ENCODE measurements at regions not wholly inside any gene's neighbourhood (a gene's known extent, or its start where the extent isn't known, plus 50 kb on each side); places are given as distances from the start of the nearest gene placed in this dataset.

GRCh38 chr6:25180630-25181349 is 98.4 kb upstream of the CARMIL1 start:
- Mint-ChIP-seq H3K4me1 (no peaks in the 10 kb centered on the region), H3K9me3 (no peaks in the 10 kb centered on the region), H3K27me3 (ENCODE audit: low read depth) (no peaks in the 10 kb centered on the region), H3K36me3 (no peaks in the 10 kb centered on the region), H3K4me3 (no peak overlapping the region), H3K27ac (no peak overlapping the region)
- CTCF ChIA-PET = interaction anchor here (0.7 kb wide), 1 partner anchor 18 kb away, joined by 4 read pairs; no protein-coding TSS in a partner anchor
- POLR2A ChIA-PET = no interaction called here
- ATAC-seq = no peak
- no peak for DNase-seq (ENCODE audit: low spot score)
- TF ChIP-seq HMGXB4 (CRISPR knock-in tag; IDR thresholded peaks at IDR 0.05) (no peak), SMAD3 (CRISPR knock-in tag; IDR thresholded peaks at IDR 0.05; ENCODE audit: borderline replicate concordance) (no peak)

DNA sequence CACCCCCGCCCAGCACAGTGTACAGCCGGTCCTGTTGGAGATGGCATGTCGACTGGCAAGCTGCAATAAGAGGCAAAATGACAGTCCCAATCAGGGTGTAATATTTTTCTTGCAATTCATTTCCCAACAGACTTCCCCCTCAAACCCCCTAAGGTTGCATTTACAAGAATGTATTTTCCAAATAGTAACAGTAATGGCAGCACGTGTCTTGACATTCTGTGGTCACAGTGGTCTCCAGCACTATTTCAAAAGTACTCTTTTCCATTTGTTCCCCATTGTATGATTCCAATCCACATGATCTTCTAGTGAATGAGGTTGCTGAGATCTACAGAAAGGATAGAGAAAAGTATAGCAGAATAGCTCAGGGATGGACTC is 97.8 kb upstream of the CARMIL1 start:
- no peak overlapping the region for H3K27ac Mint-ChIP-seq
- no peaks in the 10 kb centered on the region for H3K36me3 Mint-ChIP-seq
- ChIA-PET CTCF (no interaction called here), POLR2A (interaction anchor here (0.7 kb wide), 1 partner anchor 152 kb away, joined by 3 read pairs; no protein-coding TSS in a partner anchor)
- no peak for TF ChIP-seq MLX (CRISPR knock-in tag; IDR thresholded peaks at IDR 0.05)
- no peak for TF ChIP-seq NR2C2 (CRISPR knock-in tag; IDR thresholded peaks at IDR 0.05)
- TF ChIP-seq ZNF121 (CRISPR knock-in tag; IDR thresholded peaks at IDR 0.05) = no peak
- no peak for TF ChIP-seq E2F4 (CRISPR knock-in tag; IDR thresholded peaks at IDR 0.05; ENCODE audit: borderline replicate concordance, low read depth)
- TF ChIP-seq SP1 (CRISPR knock-in tag; conservative IDR thresholded peaks at IDR 0.05) = no peak
- H3K4me1 Mint-ChIP-seq = no peaks in the 10 kb centered on the region
- H3K4me3 Mint-ChIP-seq = no peak overlapping the region
- no peak for DNase-seq (ENCODE audit: low spot score)
- ATAC-seq = no peak
- no peaks in the 10 kb centered on the region for H3K9me3 Mint-ChIP-seq
- H3K27me3 Mint-ChIP-seq (ENCODE audit: low read depth) = no peaks in the 10 kb centered on the region

- Mint-ChIP-seq H3K27me3 (ENCODE audit: low read depth) (no peaks in the 10 kb centered on the region), H3K27ac (no peak overlapping the region), H3K4me1 (no peaks in the 10 kb centered on the region), H3K9me3 (no peaks in the 10 kb centered on the region), H3K36me3 (no peaks in the 10 kb centered on the region), H3K4me3 (no peak overlapping the region)
- no peak for ATAC-seq
- ChIA-PET CTCF (interaction anchor here (0.6 kb wide), 1 partner anchor 9 kb away, joined by 4 read pairs; no protein-coding TSS in a partner anchor), POLR2A (interaction anchor here (0.7 kb wide), 1 partner anchor 152 kb away, joined by 3 read pairs; no protein-coding TSS in a partner anchor)
- no peak for DNase-seq (ENCODE audit: low spot score)
- TF ChIP-seq NR1H2 (CRISPR knock-in tag; IDR thresholded peaks at IDR 0.05) (no peak), ZNF138 (CRISPR knock-in tag; conservative IDR thresholded peaks at IDR 0.05) (no peak), STAT6 (CRISPR knock-in tag; conservative IDR thresholded peaks at IDR 0.05; ENCODE audit: low read depth) (no peak), ZNF232 (CRISPR knock-in tag; IDR thresholded peaks at IDR 0.05) (no peak), ATF2 (CRISPR knock-in tag; IDR thresholded peaks at IDR 0.05; ENCODE audit: borderline replicate concordance, low read depth) (no peak), ZNF532 (CRISPR knock-in tag; IDR thresholded peaks at IDR 0.05; ENCODE audit: borderline replicate concordance) (no peak)
- TF ChIP-seq, protein P1, sequence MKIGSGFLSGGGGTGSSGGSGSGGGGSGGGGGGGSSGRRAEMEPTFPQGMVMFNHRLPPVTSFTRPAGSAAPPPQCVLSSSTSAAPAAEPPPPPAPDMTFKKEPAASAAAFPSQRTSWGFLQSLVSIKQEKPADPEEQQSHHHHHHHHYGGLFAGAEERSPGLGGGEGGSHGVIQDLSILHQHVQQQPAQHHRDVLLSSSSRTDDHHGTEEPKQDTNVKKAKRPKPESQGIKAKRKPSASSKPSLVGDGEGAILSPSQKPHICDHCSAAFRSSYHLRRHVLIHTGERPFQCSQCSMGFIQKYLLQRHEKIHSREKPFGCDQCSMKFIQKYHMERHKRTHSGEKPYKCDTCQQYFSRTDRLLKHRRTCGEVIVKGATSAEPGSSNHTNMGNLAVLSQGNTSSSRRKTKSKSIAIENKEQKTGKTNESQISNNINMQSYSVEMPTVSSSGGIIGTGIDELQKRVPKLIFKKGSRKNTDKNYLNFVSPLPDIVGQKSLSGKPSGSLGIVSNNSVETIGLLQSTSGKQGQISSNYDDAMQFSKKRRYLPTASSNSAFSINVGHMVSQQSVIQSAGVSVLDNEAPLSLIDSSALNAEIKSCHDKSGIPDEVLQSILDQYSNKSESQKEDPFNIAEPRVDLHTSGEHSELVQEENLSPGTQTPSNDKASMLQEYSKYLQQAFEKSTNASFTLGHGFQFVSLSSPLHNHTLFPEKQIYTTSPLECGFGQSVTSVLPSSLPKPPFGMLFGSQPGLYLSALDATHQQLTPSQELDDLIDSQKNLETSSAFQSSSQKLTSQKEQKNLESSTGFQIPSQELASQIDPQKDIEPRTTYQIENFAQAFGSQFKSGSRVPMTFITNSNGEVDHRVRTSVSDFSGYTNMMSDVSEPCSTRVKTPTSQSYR (CRISPR knock-in tag; IDR thresholded peaks at IDR 0.05) = no peak
These were observed 97.3 kb upstream of the CARMIL1 start for GRCh38 chr6:25181923-25182322.

All from WTC11 (cell line).